Psoas muscle (tissue), 7 donors: ENCODE measurements at regions not wholly inside any gene's neighbourhood (a gene's known extent, or its start where the extent isn't known, plus 50 kb on each side); places are given as distances from the start of the nearest gene placed in this dataset.
"Not testable (repeated sequence)": the region's sequence is repeated elsewhere in the genome, so short reads cannot be mapped to it uniquely, and the experiment has no call there.

Source experiments
- ATAC-seq, 4 donors: fragments of 200-7000 bp; cut with Tn5 transposase; one replicate each; pipeline ENCODE4 v1.9.1; 2020; ENCODE audit warnings: moderate library complexity in 3 of 4, mild to moderate bottlenecking in 2 of 4
- DNase-seq, 2 donors: peaks; one replicate each; pipeline ENCODE4 v3.0.0-alpha.2; 2020
- H3K27ac ChIP-seq: fragments of 200-600 bp; one replicate; pipeline ENCODE4 v1.8.0; 2022
- H3K27me3 ChIP-seq, 3 donors: fragments of 200-600 bp in 1 of 3; one replicate each; pipeline versions ENCODE4 v1.6.1 to v1.8.0; 2013 to 2022; ENCODE audit warnings: low read length in 2 of 3, mild to moderate bottlenecking in 2 of 3, moderate library complexity in 1 of 3; ENCODE audit not compliant: insufficient read depth in 3 of 3
- H3K36me3 ChIP-seq, 2 donors: fragments of 200-600 bp in 1 of 2; one replicate each; pipeline versions ENCODE4 v1.6.1 to v1.8.0; 2013 to 2022; ENCODE audit warnings: low read depth in 1 of 2, mild to moderate bottlenecking in 1 of 2, moderate library complexity in 1 of 2; ENCODE audit not compliant: insufficient read depth in 1 of 2
- H3K4me1 ChIP-seq: fragments of 200-600 bp; one replicate; pipeline ENCODE4 v1.8.0; 2022
- H3K4me3 ChIP-seq: fragments of 200-600 bp; one replicate; pipeline ENCODE4 v1.8.0; 2022; ENCODE audit warnings: mild to moderate bottlenecking
- H3K9me3 ChIP-seq: fragments of 200-600 bp; one replicate; pipeline ENCODE4 v1.8.0; 2022
- WGBS, 3 donors: extraction: QIAGEN DNeasy Blood & Tissue Kit; methylation state at CpG; one replicate each; pipeline versions ENCODE4 v1.1.6 to v1.1.7; 2013; 5-methylcytosine and 5-hydroxymethylcytosine counted together
- intact Hi-C, 2 donors: fragments of 100-400 bp; cut with DNase I; formaldehyde crosslinking; loops; one replicate each; pipeline versions ENCODE4 v1.11.0 to v1.14.2; 2022
- TF ChIP-seq, protein P1 (sequence below): fragments of 200-600 bp; IDR thresholded peaks from one replicate; pipeline ENCODE4 v1.8.0; 2022; ENCODE audit warnings: antibody characterized with exemption
- donor health status: healthy with polysubstance abuse.
- donor health status: DM: no; HTN: no; CAD: no; lungs with moderate emphysema.
- donor health status: Bipolar disorder and iron deficiency.
- donor health status: healthy.
- donor health status: DM: yes; HTN: yes; CAD: no.
- donor health status: DM: no; HTN: no; CAD: no.
- donor health status: DM: yes; HTN: yes; CAD: no.

DNA sequence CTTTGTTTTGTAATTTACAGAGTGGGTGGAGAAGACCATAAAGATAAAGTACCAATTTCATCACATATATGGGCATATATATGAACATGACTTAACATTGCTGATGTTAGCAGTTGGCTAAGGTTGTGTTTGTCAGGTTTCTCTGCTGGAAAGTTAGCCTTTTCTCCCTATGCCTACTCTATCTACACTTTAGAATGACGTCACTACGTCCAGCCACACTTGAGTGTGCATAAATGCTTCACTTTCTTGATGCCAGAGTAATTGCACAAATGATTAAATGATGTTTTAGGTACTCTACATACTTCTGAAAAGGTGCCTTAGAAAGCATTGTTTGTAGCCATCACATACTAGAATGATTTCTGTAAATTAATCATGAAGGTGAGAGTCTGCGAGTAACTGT lies 759.2 kb upstream of the MGAT4C start:
- TF ChIP-seq, protein P1, sequence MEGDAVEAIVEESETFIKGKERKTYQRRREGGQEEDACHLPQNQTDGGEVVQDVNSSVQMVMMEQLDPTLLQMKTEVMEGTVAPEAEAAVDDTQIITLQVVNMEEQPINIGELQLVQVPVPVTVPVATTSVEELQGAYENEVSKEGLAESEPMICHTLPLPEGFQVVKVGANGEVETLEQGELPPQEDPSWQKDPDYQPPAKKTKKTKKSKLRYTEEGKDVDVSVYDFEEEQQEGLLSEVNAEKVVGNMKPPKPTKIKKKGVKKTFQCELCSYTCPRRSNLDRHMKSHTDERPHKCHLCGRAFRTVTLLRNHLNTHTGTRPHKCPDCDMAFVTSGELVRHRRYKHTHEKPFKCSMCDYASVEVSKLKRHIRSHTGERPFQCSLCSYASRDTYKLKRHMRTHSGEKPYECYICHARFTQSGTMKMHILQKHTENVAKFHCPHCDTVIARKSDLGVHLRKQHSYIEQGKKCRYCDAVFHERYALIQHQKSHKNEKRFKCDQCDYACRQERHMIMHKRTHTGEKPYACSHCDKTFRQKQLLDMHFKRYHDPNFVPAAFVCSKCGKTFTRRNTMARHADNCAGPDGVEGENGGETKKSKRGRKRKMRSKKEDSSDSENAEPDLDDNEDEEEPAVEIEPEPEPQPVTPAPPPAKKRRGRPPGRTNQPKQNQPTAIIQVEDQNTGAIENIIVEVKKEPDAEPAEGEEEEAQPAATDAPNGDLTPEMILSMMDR, result no peak
- Histone ChIP-seq H3K4me1 (no peaks in the 10 kb centered on the region), H3K4me3 (no peak overlapping the region), H3K27me3 (no peaks in the 10 kb centered on the region), H3K9me3 (peaks cover 6% of the 10 kb centered on the region), H3K36me3 (no peaks in the 10 kb centered on the region), H3K27ac (no peak overlapping the region)
- no peak for ATAC-seq
- intact Hi-C loops, result no loop called here
- WGBS, 3 donors, result 71 to 94% (median 90%) methylated on average over 3 of the region's 3 CpGs
- no peak for DNase-seq

DNA sequence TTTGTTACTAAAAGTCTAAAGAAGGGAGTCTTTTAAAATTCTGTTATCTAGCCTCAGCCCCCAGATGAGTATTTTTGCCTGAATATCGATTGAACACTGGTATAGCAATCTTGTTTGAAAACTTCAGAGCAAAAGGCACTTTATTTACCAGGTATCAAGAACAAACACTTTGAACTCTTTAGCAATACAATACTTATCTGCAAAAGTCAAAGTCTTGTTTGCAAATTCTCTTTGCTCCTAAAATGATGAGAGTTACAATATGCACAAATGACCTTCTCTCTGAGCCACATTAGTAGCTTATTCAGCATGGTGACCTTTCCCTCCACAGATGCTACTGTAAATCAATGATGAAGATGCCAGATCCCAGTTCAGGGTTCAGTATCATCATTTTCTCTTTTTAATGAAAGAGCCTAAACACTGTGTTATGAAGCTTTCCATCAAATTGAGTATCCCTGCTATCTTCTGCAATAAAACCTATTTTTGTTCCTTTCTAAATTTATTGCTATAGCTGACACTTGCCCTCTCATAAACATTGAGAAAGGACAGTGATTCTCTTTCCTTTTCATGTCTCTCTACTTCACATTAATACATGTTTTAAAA lies 752.7 kb upstream of the MGAT4C start:
- H3K4me3 ChIP-seq, result no peak overlapping the region
- DNase-seq (no peak), ATAC-seq (no peak)
- H3K27ac ChIP-seq, result no peak overlapping the region
- 58 to 78% (median 72%) methylated on average over 1 of the region's 1 CpG for WGBS, 3 donors
- H3K9me3 ChIP-seq, result peaks cover 2% of the 10 kb centered on the region
- H3K27me3 ChIP-seq, result no peaks in the 10 kb centered on the region
- TF ChIP-seq, protein P1, result no peak
- no peaks in the 10 kb centered on the region for H3K36me3 ChIP-seq
- intact Hi-C loops, result no loop called here
- H3K4me1 ChIP-seq, result no peaks in the 10 kb centered on the region

DNA sequence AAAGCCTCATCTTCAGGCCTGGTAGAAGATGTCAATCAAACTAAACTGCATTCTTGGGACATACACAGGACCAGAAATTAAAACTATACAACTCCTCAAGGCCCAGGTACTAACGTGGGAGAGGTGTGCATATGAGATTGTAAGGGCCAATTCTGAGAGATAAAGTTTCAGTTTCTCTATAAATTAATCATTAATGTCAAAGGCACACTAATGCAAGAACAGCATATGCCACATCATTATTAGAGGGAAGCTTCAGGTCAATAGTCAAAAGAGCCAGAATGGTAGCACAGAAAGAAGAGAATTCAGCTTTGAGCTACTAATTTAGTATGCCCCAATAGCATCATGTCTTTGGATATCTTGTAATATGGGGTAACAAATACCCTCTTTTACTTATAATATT lies 744.9 kb upstream of the MGAT4C start:
- no peaks in the 10 kb centered on the region for H3K27me3 ChIP-seq
- 33 to 42% (median 42%) methylated on average over 1 of the region's 1 CpG for WGBS, 3 donors
- ATAC-seq, result no peak
- H3K27ac ChIP-seq, result no peak overlapping the region
- intact Hi-C loops, result no loop called here
- peaks cover 6% of the 10 kb centered on the region for H3K9me3 ChIP-seq
- no peak overlapping the region for H3K4me3 ChIP-seq
- no peaks in the 10 kb centered on the region for H3K36me3 ChIP-seq
- no peaks in the 10 kb centered on the region for H3K4me1 ChIP-seq
- DNase-seq, result no peak
- TF ChIP-seq, protein P1, result no peak

DNA sequence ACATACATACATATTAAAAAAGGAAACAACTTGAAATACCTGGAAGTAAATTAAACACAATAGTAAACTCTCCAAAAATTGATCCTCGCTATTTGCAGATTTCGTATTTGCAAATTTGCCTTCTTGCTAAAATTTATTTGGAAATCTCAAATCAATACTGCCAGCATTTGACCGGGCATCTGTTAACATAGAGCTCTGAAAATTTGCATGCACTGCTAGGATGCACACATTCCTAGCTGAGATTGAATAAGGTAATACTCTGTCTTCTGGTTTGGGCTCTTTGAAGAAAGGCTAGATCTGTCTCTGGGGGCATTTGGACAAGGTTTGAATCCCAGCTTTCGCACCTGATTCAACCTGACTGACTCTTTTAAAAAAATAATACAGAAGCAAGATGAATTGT lies 729.1 kb upstream of the MGAT4C start:
- TF ChIP-seq, protein P1, result no peak
- ATAC-seq (no peak), DNase-seq (no peak)
- intact Hi-C loops, result no loop called here
- H3K27ac ChIP-seq, result no peak overlapping the region
- WGBS, 3 donors, result 89 to 97% (median 91%) methylated on average over 4 of the region's 4 CpGs
- no peaks in the 10 kb centered on the region for H3K27me3 ChIP-seq
- no peaks in the 10 kb centered on the region for H3K9me3 ChIP-seq
- H3K4me1 ChIP-seq, result no peaks in the 10 kb centered on the region
- H3K4me3 ChIP-seq, result no peak overlapping the region
- H3K36me3 ChIP-seq, result no peaks in the 10 kb centered on the region

DNA sequence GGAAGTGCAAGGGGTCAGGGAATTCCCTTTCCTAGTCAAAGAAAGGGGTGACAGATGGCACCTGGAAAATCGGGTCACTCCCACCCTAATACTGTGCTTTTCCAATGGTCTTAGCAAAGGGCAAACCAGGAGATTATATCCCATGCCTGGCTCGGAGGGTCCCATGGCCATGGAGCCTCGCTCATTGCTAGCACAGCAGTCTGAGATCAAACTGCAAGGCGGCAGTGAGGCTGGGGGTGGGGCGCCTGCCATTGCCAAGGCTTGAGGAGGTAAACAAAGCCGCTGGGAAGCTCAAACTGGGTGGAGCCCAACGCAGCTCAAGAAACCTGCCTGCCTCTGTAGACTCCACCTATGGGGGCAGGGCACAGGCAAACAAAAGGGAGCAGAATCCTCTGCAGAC lies 714.4 kb upstream of the MGAT4C start:
- intact Hi-C loops, result not testable (repeated sequence)

More for the DNA sequence above, 714.4 kb upstream of the MGAT4C start:
- ATAC-seq, H3K9me3 ChIP-seq, H3K36me3 ChIP-seq, H3K4me3 ChIP-seq, H3K27me3 ChIP-seq, H3K4me1 ChIP-seq, H3K27ac ChIP-seq: not testable (repeated sequence)
- peak in 1 of 2 donors; percentile 25 for DNase-seq
- 87 to 95% (median 89%) methylated on average over 7 of the region's 7 CpGs for WGBS, 3 donors
